ENCODE measurements at regions not wholly inside any gene's neighbourhood (a gene's known extent, or its start where the extent isn't known, plus 50 kb on each side); places are given as distances from the start of the nearest gene placed in this dataset.

DNA sequence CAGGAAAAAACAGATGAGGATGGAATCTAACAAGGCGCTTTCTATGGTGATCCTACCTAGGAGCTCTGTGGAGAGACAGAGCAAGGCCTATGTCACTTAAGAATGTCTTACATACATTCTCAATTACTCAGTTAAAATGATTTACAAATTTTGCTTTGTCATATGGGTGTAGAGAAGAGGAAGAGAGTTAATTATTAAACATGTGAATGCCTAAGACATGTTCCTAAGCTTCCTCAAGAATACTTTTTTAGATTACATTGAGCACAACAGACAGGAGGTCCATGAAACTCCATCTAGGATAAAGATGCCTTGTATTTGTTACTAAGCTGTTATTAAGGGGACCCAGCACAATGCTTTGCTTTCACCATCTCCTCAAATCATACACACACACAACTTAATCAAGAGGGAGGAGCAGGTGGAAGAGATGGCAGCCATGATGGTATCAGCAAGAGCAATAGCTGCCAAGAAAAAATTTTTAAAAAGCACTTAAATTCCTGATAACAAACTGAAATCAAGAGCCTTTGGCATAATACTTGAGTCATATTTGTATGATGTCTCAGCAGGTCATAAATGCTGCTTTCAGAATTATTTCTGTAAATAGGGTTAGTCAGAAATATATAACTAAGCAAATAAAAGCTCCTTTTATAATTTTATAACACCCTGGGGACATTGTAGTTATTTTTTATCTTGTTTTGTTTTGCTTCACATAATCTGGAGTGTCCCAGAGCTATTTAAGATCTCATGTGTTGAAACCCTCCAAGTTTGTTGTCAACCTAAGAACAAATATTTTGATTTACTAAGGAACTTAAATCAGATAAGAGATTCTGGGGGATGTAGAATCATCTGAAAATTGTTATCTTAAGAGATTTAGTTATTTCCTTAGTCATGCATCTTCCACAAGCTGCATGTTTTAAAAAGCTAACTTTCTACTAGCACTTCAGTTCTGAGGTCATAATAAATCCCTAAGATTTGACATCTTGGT lies 70.0 kb upstream of the CD2AP start:
- TF ChIP-seq, protein P1, sequence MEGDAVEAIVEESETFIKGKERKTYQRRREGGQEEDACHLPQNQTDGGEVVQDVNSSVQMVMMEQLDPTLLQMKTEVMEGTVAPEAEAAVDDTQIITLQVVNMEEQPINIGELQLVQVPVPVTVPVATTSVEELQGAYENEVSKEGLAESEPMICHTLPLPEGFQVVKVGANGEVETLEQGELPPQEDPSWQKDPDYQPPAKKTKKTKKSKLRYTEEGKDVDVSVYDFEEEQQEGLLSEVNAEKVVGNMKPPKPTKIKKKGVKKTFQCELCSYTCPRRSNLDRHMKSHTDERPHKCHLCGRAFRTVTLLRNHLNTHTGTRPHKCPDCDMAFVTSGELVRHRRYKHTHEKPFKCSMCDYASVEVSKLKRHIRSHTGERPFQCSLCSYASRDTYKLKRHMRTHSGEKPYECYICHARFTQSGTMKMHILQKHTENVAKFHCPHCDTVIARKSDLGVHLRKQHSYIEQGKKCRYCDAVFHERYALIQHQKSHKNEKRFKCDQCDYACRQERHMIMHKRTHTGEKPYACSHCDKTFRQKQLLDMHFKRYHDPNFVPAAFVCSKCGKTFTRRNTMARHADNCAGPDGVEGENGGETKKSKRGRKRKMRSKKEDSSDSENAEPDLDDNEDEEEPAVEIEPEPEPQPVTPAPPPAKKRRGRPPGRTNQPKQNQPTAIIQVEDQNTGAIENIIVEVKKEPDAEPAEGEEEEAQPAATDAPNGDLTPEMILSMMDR (conservative IDR thresholded peaks at IDR 0.05; ENCODE audit: low read depth, low read length), result no peak
- no peak for TF ChIP-seq POLR2A (IDR thresholded peaks at IDR 0.05; ENCODE audit: low read depth, low read length)
- no peak for TF ChIP-seq RAD21 (IDR thresholded peaks at IDR 0.05; ENCODE audit: low read length)

All from IMR-90 (cell line).